Prostate gland (tissue), 2 donors: ENCODE measurements at regions not wholly inside any gene's neighbourhood (a gene's known extent, or its start where the extent isn't known, plus 50 kb on each side); places are given as distances from the start of the nearest gene placed in this dataset.

ENCODE experiments used
- POLR2A ChIP-seq: fragments of 450-650 bp; IDR thresholded peaks from one replicate; pipeline ENCODE4 v1.6.1; 2016; ENCODE audit warnings: antibody characterized with exemption, mild to moderate bottlenecking
- POLR2AphosphoS5 ChIP-seq: sonication (generic); formaldehyde crosslinking; IDR thresholded peaks from one replicate; pipeline ENCODE4 v1.6.1; 2017; ENCODE audit warnings: antibody characterized with exemption
- TF ChIP-seq, protein P1 (sequence below), 4 experiments: fragments of 200-600 bp in 2 of 4; fragments of 450-650 bp in 2 of 4; sonication (generic) in 2 of 4; IDR thresholded peaks; 1 replicate in 3 of 4; 2 replicates in 1 of 4; pipeline ENCODE4 v1.5.1; 2016 to 2019; ENCODE audit warnings: antibody characterized with exemption in 4 of 4, mild to moderate bottlenecking in 2 of 4, moderate library complexity in 2 of 4

DNA sequence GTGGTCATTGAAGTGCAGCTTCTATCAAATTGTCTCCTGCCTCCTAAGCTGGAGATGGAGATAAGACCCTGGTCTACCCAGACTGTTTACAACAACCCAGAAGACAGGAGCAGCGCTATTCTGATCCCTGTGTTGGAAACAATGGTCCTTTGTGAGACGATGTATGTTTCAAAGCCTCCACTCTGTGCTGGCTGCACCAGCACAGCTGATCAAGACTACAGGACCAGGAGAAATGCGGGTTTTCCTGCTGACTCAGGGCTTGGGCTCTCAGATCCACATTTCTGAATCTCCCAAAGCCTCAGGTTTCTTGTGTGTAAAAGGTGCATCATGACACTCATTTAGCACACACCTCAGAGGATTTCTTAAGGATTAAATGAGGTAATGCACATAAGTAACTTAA, 92.0 kb downstream of the POU3F3 start:
- TF ChIP-seq, protein P1, sequence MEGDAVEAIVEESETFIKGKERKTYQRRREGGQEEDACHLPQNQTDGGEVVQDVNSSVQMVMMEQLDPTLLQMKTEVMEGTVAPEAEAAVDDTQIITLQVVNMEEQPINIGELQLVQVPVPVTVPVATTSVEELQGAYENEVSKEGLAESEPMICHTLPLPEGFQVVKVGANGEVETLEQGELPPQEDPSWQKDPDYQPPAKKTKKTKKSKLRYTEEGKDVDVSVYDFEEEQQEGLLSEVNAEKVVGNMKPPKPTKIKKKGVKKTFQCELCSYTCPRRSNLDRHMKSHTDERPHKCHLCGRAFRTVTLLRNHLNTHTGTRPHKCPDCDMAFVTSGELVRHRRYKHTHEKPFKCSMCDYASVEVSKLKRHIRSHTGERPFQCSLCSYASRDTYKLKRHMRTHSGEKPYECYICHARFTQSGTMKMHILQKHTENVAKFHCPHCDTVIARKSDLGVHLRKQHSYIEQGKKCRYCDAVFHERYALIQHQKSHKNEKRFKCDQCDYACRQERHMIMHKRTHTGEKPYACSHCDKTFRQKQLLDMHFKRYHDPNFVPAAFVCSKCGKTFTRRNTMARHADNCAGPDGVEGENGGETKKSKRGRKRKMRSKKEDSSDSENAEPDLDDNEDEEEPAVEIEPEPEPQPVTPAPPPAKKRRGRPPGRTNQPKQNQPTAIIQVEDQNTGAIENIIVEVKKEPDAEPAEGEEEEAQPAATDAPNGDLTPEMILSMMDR (IDR thresholded peaks at IDR 0.05), result no peak
- TF ChIP-seq POLR2AphosphoS5, result no peak
- no peak for TF ChIP-seq POLR2A
